SH-SY5Y (cell line): ENCODE measurements at regions not wholly inside any gene's neighbourhood (a gene's known extent, or its start where the extent isn't known, plus 50 kb on each side); places are given as distances from the start of the nearest gene placed in this dataset.

ENCODE experiments used
- GATA2 ChIP-seq: IDR thresholded peaks from 2 replicates; pipeline ENCODE4 v1.6.1; 2011; ENCODE audit warnings: mild to moderate bottlenecking, low read depth, low read length
- GATA3 ChIP-seq: IDR thresholded peaks from 2 replicates; pipeline ENCODE4 v1.6.1; 2011; ENCODE audit warnings: low read depth, mild to moderate bottlenecking, low read length, moderate library complexity

DNA sequence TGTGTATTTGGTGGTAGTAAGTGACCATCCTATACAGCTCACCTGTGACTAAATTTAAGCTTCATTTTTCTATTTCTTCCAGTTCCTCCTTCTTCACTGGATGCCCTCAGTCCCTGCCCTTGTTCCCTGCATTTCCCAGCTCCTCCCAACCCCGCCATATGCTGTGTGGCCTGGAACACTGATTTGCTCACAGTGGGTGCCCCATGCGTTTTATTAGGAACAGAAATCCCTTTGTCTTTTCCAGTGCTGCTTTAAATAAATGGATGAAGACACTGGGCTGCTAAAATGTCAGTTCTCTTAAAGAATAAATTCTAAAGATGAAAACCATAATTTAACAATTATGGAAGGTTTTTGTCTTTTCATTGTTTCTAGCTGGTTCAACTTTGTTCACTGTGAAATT, 477.3 kb downstream of the DCDC2C start:
- no peak for TF ChIP-seq GATA2
- TF ChIP-seq GATA3 = no peak
